Naive thymus-derived CD8-positive, alpha-beta T cell (primary cell): ENCODE measurements at regions not wholly inside any gene's neighbourhood (a gene's known extent, or its start where the extent isn't known, plus 50 kb on each side); places are given as distances from the start of the nearest gene placed in this dataset.

ENCODE experiments used
- ATAC-seq, 2 donors: fragments of 150-1000 bp; cut with Tn5 transposase in 1 of 2; sonication (Bioruptor Pico), chemical (Tn5 transposase) in 1 of 2; 1 replicate in 1 of 2; 2 replicates in 1 of 2; pipeline ENCODE4 v1.10.0; 2021; ENCODE audit warnings: mild to moderate bottlenecking in 2 of 2, moderate library complexity in 2 of 2
- POLR2A ChIA-PET: fragments of 350-600 bp; sonication (Branson Sonifier 250); formaldehyde crosslinking; loops from one replicate; lab custom pipeline; 2021; ENCODE audit warnings: antibody characterized with exemption; lab: Charles Lee
- DNase-seq, 10 donors: peaks; one replicate each; pipeline versions ENCODE4 v3.0.0 to v3.0.0-alpha.2; 2020 to 2022
- H3K27ac Mint-ChIP-seq, 10 donors: one replicate each; pipeline ENCODE4 v1.8.0; 2020 to 2022; ENCODE audit warnings: mild to moderate bottlenecking in 10 of 10, mixed read lengths in 10 of 10, moderate library complexity in 4 of 10, inconsistent platforms in 1 of 10
- H3K27me3 Mint-ChIP-seq, 5 donors: one replicate each; pipeline ENCODE4 v1.8.0; 2021 to 2022; ENCODE audit warnings: mixed read lengths in 5 of 5
- H3K36me3 Mint-ChIP-seq, 3 donors: one replicate each; pipeline ENCODE4 v1.8.0; 2020 to 2022; ENCODE audit warnings: mixed read lengths in 3 of 3, mild to moderate bottlenecking in 2 of 3, inconsistent platforms in 1 of 3
- H3K4me1 Mint-ChIP-seq, 4 donors: one replicate each; pipeline ENCODE4 v1.8.0; 2021 to 2022; ENCODE audit warnings: mixed read lengths in 4 of 4
- H3K4me3 Mint-ChIP-seq, 10 donors: one replicate each; pipeline ENCODE4 v1.8.0; 2020 to 2022; ENCODE audit warnings: mild to moderate bottlenecking in 10 of 10, mixed read lengths in 10 of 10, moderate library complexity in 6 of 10, inconsistent platforms in 1 of 10
- H3K9me3 Mint-ChIP-seq, 9 donors: one replicate each; pipeline ENCODE4 v1.8.0; 2020 to 2022; ENCODE audit warnings: mixed read lengths in 9 of 9, mild to moderate bottlenecking in 3 of 9, inconsistent platforms in 1 of 9, moderate library complexity in 1 of 9

DNA sequence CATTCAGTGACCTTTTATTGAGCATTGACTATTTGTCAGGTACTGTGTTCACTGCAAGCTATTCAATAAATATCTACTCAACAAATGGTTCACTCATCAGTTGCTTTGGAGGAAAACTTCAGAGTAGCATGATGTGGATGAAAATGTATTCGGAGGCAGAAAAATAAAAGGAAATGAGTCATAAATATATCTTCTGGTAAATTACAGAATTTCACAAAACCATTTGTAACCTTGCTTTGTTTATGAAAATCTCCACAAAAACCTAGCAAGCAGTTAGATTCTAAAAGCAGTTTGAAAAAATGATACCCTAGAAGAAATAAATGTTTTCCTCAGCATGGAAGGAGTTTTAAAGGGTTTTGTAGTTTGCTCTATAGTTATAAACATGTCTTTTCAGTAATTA, 399.6 kb downstream of the LMO7 start:
- Mint-ChIP-seq H3K36me3 (no peaks in the 10 kb centered on the region), H3K9me3 (no peaks in the 10 kb centered on the region), H3K4me3 (no peak overlapping the region), H3K27me3 (peaks cover 2 to 19% (median 4%) of the 10 kb centered on the region in 5 donors), H3K27ac (no peak overlapping the region), H3K4me1 (peaks cover 0 to 1% (median 0%) of the 10 kb centered on the region in 4 donors)
- DNase-seq (no peak), ATAC-seq (no peak)
- POLR2A ChIA-PET = no interaction called here

DNA sequence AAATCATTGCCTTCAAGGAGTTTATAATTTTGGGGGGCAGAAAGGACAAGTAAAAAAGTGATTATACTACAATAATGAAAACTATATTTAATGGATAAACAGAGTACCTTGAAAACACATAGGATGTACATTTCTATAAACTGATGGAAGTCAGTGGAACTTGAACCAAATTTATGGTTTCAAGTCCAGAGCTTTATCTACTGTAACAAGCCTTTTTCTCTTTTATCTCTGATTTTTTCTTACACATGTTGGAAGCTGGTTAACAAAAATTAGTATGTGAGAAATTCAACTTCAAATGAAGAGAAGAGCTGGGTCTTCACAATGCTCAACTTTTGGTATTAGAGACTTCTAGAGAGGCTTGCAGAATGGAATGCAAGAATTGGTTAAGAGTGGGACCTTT, 393.6 kb downstream of the LMO7 start:
- POLR2A ChIA-PET = no interaction called here
- H3K9me3 Mint-ChIP-seq = no peaks in the 10 kb centered on the region
- no peak overlapping the region for H3K4me3 Mint-ChIP-seq

DNA sequence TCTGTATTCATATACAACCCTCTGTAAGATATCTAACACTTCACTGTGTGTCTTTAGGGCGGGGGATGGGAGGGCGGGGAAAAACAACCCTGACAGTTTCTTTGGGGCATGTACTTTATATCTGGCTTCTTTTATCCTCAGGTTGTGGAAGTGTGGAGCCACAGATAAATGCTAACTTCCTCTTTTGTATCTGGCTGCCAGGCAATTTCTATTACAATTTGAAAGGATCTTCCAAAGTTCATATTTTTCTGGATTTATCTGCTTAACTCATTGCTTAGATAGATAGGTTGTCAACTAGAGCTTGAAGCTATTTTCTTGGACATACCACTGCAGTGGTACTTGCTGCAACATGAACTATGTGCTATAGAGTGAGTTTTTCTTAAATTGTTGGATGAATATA, 393.0 kb downstream of the LMO7 start:
- no peak for DNase-seq
- Mint-ChIP-seq H3K9me3 (peaks cover 0 to 1% (median 0%) of the 10 kb centered on the region in 9 donors), H3K4me1 (peaks cover 0 to 1% (median 0%) of the 10 kb centered on the region in 4 donors), H3K36me3 (no peaks in the 10 kb centered on the region), H3K27me3 (peaks cover 3 to 35% (median 4%) of the 10 kb centered on the region in 5 donors), H3K27ac (no peak overlapping the region), H3K4me3 (no peak overlapping the region)
- ATAC-seq = no peak
- POLR2A ChIA-PET = no interaction called here

More for the DNA sequence above, 393.6 kb downstream of the LMO7 start:
- no peak for DNase-seq
- Mint-ChIP-seq H3K4me1 (peaks cover 0 to 1% (median 0%) of the 10 kb centered on the region in 4 donors), H3K27me3 (peaks cover 3 to 35% (median 7%) of the 10 kb centered on the region in 5 donors), H3K36me3 (no peaks in the 10 kb centered on the region), H3K27ac (no peak overlapping the region)
- ATAC-seq = no peak

DNA sequence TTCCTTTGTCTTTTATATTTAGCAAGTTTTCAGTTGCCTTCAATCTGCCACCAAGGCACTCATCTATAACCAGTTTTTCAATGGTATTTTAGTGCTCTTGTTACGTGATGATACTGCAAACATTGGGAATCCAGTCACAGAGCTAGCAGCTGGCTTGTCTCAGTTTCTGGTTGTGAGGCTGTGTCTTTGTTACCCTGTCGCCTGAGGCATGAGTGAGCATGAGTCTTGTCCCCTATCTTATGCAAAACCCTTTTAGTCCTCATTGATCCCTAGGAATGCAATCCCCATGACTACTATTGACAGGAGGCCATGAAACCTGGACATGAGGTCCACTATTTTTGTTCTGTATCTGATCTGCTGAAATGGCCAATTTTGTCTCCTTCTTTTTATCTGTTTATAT, 391.0 kb downstream of the LMO7 start:
- DNase-seq = no peak
- Mint-ChIP-seq H3K4me1 (peaks cover 0 to 1% (median 0%) of the 10 kb centered on the region in 4 donors), H3K27me3 (peaks cover 3 to 34% (median 6%) of the 10 kb centered on the region in 5 donors), H3K36me3 (no peaks in the 10 kb centered on the region), H3K9me3 (peaks cover 0 to 4% (median 0%) of the 10 kb centered on the region in 9 donors), H3K27ac (no peak overlapping the region), H3K4me3 (no peak overlapping the region)
- POLR2A ChIA-PET = no interaction called here
- no peak for ATAC-seq

DNA sequence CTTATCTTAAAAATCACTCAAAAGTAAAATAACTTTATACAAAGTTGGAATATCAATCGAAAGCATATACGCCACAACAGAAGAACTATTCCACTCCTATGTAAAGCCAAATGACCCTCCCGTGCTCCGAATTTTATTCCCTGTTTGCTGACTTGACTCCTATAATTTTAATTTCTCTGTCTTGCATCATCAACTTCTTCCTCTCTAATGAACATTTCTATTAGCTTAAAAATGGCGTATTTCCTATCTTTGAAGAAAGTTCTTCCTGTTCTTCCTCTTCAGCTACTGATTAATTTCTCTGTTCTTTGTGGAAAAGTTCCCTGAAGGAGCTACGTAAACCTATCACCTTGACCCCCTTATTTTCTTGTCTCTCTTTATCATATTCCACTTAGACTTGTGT, 389.3 kb downstream of the LMO7 start:
- POLR2A ChIA-PET = no interaction called here

DNA sequence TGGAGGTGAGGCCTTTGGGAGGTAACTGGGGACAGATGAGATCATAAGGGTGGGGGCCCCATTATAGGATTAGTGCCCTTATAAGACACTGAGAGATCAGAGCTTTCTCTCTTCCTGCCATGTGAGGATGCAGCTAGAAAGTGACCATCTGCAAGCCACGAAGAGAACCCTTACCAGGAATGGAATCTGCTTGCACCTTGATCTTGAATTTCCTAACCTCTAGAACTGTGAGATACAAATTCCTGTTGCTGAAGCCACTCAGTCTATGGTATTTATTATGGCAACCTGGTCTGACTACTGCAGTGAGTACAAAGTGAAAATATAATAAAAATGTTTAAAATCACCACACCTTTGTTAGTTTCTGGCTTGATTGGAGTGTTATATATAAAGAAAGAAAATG, 388.0 kb downstream of the LMO7 start:
- ATAC-seq (no peak), DNase-seq (no peak)
- Mint-ChIP-seq H3K4me3 (no peak overlapping the region), H3K27ac (no peak overlapping the region), H3K9me3 (peaks cover 0 to 4% (median 0%) of the 10 kb centered on the region in 9 donors), H3K36me3 (no peaks in the 10 kb centered on the region), H3K27me3 (peaks cover 2 to 25% (median 4%) of the 10 kb centered on the region in 5 donors), H3K4me1 (no peaks in the 10 kb centered on the region)
- POLR2A ChIA-PET = no interaction called here

More for the DNA sequence above, 389.3 kb downstream of the LMO7 start:
- H3K27me3 Mint-ChIP-seq = peaks cover 2 to 25% (median 5%) of the 10 kb centered on the region in 5 donors
- H3K27ac Mint-ChIP-seq = no peak overlapping the region
- no peaks in the 10 kb centered on the region for H3K36me3 Mint-ChIP-seq
- H3K9me3 Mint-ChIP-seq = peaks cover 0 to 4% (median 0%) of the 10 kb centered on the region in 9 donors
- DNase-seq = no peak
- ATAC-seq = no peak
- H3K4me3 Mint-ChIP-seq = no peak overlapping the region
- H3K4me1 Mint-ChIP-seq = no peaks in the 10 kb centered on the region

DNA sequence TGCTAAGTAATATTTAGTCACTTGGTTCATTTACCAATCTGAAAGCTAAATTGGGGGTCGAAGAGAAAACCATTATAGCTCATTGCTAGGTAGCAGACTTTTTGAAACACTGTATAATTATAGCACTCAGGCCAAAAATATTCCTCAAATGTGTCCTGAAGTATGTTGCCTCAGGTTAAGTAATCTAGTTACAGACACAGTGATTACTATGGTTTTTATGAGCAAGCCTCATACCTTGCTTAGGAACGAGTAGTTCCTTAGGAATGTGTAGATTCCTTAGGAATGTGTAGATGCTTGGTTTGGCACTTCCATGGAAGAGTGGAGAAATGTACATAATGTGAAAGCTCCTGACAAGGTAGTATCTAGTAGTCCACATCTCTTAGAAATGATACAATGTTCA, 387.5 kb downstream of the LMO7 start:
- Mint-ChIP-seq H3K4me1 (no peaks in the 10 kb centered on the region), H3K27me3 (peaks cover 0 to 25% (median 3%) of the 10 kb centered on the region in 5 donors), H3K36me3 (no peaks in the 10 kb centered on the region), H3K4me3 (no peak overlapping the region), H3K27ac (no peak overlapping the region), H3K9me3 (peaks cover 0 to 4% (median 0%) of the 10 kb centered on the region in 9 donors)
- POLR2A ChIA-PET = no interaction called here
- no peak for ATAC-seq
- DNase-seq = no peak

DNA sequence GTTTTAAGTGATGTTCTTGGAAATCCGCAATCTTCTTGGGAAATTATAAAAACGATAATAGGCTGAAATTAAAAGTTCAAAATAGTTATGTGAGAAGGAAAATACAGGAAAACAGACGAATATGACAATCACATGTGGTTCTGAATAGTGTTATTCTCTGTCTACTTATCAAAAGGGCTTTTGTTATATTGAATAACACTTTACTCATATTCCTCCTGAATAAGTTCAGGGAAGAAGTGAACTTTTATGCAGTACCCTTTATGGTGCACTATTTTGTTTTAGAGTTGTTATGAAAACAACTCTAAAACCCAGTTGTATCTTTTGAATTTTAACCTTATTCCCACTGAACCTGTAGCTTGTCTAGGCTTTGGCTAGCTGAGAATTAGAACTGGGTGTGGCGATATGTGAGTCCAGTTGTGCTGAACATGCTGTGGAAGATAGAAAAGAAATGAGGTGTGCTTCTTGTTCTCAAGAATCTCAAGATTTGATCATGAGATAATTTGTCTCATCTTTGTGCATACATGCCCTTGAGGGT, 384.4 kb downstream of the LMO7 start:
- DNase-seq (no peak), ATAC-seq (no peak)
- H3K27ac Mint-ChIP-seq = no peak overlapping the region
- H3K4me1 Mint-ChIP-seq = no peaks in the 10 kb centered on the region
- POLR2A ChIA-PET = no interaction called here
- no peaks in the 10 kb centered on the region for H3K36me3 Mint-ChIP-seq
- no peak overlapping the region for H3K4me3 Mint-ChIP-seq
- peaks cover 0 to 4% (median 0%) of the 10 kb centered on the region in 9 donors for H3K9me3 Mint-ChIP-seq
- H3K27me3 Mint-ChIP-seq = peaks cover 0 to 4% (median 0%) of the 10 kb centered on the region in 5 donors

DNA sequence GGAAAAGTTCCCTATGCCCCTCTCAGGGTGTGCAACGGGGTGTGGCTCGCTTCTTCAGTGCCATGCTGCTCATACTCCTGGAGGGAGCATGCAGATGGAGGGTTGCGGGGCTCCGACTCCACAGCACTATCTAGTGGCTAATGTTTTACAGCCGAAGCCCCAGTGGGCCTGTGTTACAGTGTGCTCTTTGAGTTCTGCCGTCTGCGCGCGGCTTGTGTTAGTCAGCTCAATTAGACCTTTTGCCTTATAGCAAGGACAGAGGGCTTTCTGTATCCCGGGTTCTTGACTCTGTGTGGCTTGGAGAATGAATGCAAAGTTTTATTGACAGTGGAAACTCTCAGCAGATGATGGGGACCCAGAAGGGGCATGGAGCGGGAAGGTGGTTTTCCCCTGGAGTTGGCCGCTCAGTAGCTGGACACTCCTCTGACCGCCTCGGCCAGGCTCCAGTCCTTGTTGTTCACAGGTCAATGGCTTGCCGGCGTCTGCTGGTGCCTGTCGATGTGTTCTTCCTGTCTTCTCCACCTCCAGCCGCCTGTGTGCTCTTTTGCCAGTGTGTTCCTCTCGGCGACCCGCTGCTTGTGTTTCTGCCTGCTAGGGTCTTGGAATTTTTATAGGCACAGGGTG, 383.4 kb downstream of the LMO7 start:
- no peak overlapping the region for H3K27ac Mint-ChIP-seq
- H3K9me3 Mint-ChIP-seq = peaks cover 0 to 4% (median 0%) of the 10 kb centered on the region in 9 donors
- no peaks in the 10 kb centered on the region for H3K36me3 Mint-ChIP-seq
- no peak for DNase-seq
- POLR2A ChIA-PET = no interaction called here
- peaks cover 0 to 2% (median 0%) of the 10 kb centered on the region in 4 donors for H3K4me1 Mint-ChIP-seq
- no peak overlapping the region for H3K4me3 Mint-ChIP-seq
- peaks cover 0 to 3% (median 0%) of the 10 kb centered on the region in 5 donors for H3K27me3 Mint-ChIP-seq
- no peak for ATAC-seq

DNA sequence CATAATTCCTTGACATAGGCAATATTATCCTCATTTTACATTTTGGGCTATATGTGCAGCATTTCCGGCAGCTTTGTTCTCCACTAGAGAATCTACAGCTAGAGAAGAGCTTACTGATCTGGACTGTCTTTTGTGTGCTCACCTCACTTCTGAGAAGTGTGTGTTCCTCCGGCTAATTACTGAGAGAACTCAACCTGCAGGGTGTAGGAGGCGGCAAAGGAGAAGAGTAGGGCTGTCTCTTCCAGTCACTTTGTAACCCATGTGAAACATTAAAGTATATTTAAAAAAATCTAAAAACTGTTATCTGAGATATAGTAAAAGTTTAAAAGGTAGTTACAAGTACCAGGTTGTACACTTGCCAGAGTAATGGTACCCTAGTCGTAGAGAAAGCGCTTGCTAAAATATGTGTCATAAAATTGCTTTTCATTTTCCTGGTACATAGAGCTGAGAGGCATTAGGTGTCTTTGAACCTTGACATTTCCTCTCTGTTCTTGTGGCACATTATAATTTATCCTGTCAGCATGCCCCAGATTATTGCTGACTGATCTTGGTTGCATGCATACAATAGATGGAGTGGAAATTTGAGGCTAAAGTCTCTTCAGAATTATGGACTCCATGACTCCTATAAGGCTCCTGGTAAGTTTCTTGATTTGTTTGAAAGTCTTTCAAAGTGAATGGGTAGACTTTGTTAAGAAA, 381.9 kb downstream of the LMO7 start:
- no peak overlapping the region for H3K27ac Mint-ChIP-seq
- POLR2A ChIA-PET = no interaction called here
- H3K4me1 Mint-ChIP-seq = peaks cover 0 to 2% (median 0%) of the 10 kb centered on the region in 4 donors
- no peaks in the 10 kb centered on the region for H3K9me3 Mint-ChIP-seq
- peaks cover 0 to 3% (median 0%) of the 10 kb centered on the region in 5 donors for H3K27me3 Mint-ChIP-seq
- H3K4me3 Mint-ChIP-seq = no peak overlapping the region
- no peak for DNase-seq
- no peak for ATAC-seq
- no peaks in the 10 kb centered on the region for H3K36me3 Mint-ChIP-seq

DNA sequence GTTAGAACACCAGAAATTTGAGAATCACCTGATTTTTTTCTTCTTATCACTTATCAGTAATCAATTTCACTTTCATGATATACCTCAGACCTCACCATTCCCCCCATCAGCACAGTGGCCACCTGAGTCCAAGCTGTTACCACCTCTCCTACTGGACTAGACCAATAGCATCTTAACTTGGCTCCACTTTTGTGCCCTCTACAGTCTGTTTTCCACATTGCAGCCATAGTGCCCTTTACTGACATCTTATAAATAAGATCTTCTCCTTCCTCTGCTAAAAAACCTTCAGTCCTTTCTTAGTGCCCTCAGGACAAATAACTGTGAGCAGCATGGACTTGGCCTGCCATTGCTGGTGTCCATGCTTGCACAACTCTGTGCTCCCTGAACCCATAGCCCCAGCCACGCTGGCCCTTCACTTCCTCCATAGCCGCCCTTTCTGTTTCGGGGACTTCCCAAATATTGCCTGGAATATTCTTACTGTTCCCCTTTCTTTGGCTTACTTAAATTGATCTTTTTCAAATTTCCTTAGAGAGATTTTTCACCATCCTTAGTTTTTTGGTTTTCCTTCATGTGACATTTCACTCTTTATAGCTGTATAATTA, 380.8 kb downstream of the LMO7 start:
- DNase-seq (peak in 2 of 10 donors; percentile 9 to 10), ATAC-seq (peak in 1 of 2 donors; percentile 35)
- Mint-ChIP-seq H3K4me1 (peaks cover 0 to 2% (median 0%) of the 10 kb centered on the region in 4 donors), H3K4me3 (no peak overlapping the region), H3K27me3 (peaks cover 0 to 3% (median 0%) of the 10 kb centered on the region in 5 donors), H3K27ac (no peak overlapping the region), H3K9me3 (no peaks in the 10 kb centered on the region), H3K36me3 (no peaks in the 10 kb centered on the region)
- POLR2A ChIA-PET = no interaction called here

DNA sequence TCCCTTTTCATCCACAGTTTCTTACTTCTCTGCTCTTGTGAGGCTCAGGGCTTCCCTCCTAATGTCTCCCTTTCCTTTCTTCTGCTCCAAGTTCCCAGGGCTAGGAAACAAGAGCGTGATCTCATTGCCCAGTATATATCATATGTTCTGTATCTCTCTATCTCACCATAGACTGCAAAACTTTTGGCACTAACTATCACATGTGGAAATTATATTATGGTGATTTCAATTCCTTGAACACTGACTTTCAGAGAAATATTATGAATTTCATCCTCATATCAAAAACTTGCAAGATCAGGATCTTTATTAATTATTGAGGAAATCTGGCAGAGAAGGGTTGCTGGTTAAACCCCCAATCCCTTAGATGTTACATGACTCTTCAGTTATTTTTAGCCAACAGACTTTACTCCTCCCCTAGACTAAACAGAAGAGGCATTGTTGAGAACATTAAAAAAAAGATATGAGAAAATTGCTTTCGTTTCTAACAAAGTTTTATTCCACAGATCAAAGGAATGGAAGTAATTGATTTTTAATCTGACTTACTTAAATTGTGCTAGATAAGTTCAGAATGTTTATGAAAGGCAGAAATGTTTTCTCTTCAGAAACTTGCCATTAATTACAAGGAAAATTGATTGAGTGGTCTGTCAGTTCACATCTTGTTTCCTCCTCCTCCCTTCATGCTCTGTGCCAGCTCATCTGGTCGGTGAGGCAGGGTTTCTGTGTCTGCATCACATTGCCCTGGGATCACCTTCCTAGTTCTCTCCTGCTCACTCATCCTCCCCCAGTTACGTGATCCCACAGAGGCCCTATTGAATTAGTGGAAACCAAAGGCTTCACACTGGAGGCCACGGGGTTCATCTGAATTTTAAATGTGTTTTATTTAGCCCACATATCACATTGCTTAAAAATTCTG, 378.5 kb downstream of the LMO7 start:
- ATAC-seq = no peak
- H3K4me1 Mint-ChIP-seq = peaks cover 0 to 2% (median 0%) of the 10 kb centered on the region in 4 donors
- no peak overlapping the region for H3K27ac Mint-ChIP-seq
- H3K36me3 Mint-ChIP-seq = no peaks in the 10 kb centered on the region
- H3K27me3 Mint-ChIP-seq = peaks cover 0 to 3% (median 0%) of the 10 kb centered on the region in 5 donors
- no peak overlapping the region for H3K4me3 Mint-ChIP-seq
- H3K9me3 Mint-ChIP-seq = no peaks in the 10 kb centered on the region
- POLR2A ChIA-PET = no interaction called here
- no peak for DNase-seq
